CD14-positive monocyte (primary cell): ENCODE measurements at regions not wholly inside any gene's neighbourhood (a gene's known extent, or its start where the extent isn't known, plus 50 kb on each side); places are given as distances from the start of the nearest gene placed in this dataset.

Experiments used
- DNase-seq, 3 donors: peaks; one replicate each; pipeline ENCODE4 v3.0.0-alpha.2; 2011 to 2022
- H2AFZ ChIP-seq: 2 replicates; pipeline ENCODE4 v1.6.0; 2012; ENCODE audit warnings: mild to moderate bottlenecking, low read depth, low read length, inconsistent platforms; ENCODE audit not compliant: insufficient read depth, poor library complexity, severe bottlenecking
- H3K27ac ChIP-seq, 2 donors: 1 replicate in 1 of 2; 2 replicates in 1 of 2; pipeline ENCODE4 v1.5.1; 2012 to 2013; ENCODE audit warnings: low read length in 2 of 2, control low read depth in 1 of 2, inconsistent platforms in 1 of 2, low read depth in 1 of 2, mild to moderate bottlenecking in 1 of 2
- H3K27me3 ChIP-seq, 2 donors: one replicate each; pipeline versions ENCODE4 v1.6.0 to v1.6.1; 2011 to 2013; ENCODE audit warnings: low read length in 2 of 2; ENCODE audit not compliant: control insufficient read depth in 2 of 2, insufficient read depth in 2 of 2
- H3K36me3 ChIP-seq, 2 donors: replicated peaks in 1 of 2; 1 replicate in 1 of 2; 2 replicates in 1 of 2; pipeline versions ENCODE4 v1.5.1 to v1.6.1; 2012 to 2013; ENCODE audit warnings: low read length in 2 of 2, control low read depth in 1 of 2, inconsistent platforms in 1 of 2, mild to moderate bottlenecking in 1 of 2; ENCODE audit not compliant: insufficient read depth in 2 of 2, control insufficient read depth in 1 of 2
- H3K4me1 ChIP-seq, 2 donors: 1 replicate in 1 of 2; 2 replicates in 1 of 2; pipeline versions ENCODE4 v1.5.1 to v1.6.1; 2012 to 2013; ENCODE audit warnings: low read length in 2 of 2, control low read depth in 1 of 2, inconsistent platforms in 1 of 2, mild to moderate bottlenecking in 1 of 2, moderate library complexity in 1 of 2; ENCODE audit not compliant: insufficient read depth in 2 of 2, control insufficient read depth in 1 of 2
- H3K4me2 ChIP-seq: replicated peaks from 2 replicates; pipeline ENCODE3; 2012; ENCODE audit warnings: low read length, moderate library complexity, mild to moderate bottlenecking; ENCODE audit not compliant: poor library complexity, severe bottlenecking; ENCODE audit errors: extremely low read depth
- H3K4me3 ChIP-seq, 3 experiments: fragments of 200-600 bp in 1 of 3; sonication (generic) in 1 of 3; replicated peaks in 1 of 3; 1 replicate in 2 of 3; 2 replicates in 1 of 3; pipeline ENCODE4 v1.5.1; 2011 to 2013; ENCODE audit warnings: low read length in 3 of 3, mild to moderate bottlenecking in 3 of 3, control low read depth in 2 of 3, low read depth in 2 of 3, inconsistent platforms in 1 of 3, moderate library complexity in 1 of 3
- H3K79me2 ChIP-seq: 2 replicates; pipeline ENCODE4 v1.6.0; 2012; ENCODE audit warnings: mild to moderate bottlenecking, control low read depth, inconsistent platforms, low read length, moderate library complexity; ENCODE audit not compliant: insufficient read depth
- H3K9ac ChIP-seq: 2 replicates; pipeline ENCODE4 v1.6.0; 2017; ENCODE audit warnings: low read length, mild to moderate bottlenecking; ENCODE audit not compliant: insufficient read depth, poor library complexity, severe bottlenecking
- H3K9me3 ChIP-seq, 2 donors: replicated peaks in 1 of 2; 1 replicate in 1 of 2; 2 replicates in 1 of 2; pipeline versions ENCODE4 v1.5.1 to v1.6.1; 2012 to 2013; ENCODE audit warnings: low read length in 2 of 2, control low read depth in 1 of 2; ENCODE audit not compliant: control insufficient read depth in 1 of 2, insufficient read depth in 1 of 2
- H4K20me1 ChIP-seq: 2 replicates; pipeline ENCODE4 v1.6.0; 2012; ENCODE audit warnings: mild to moderate bottlenecking, low read length, control low read depth, moderate library complexity; ENCODE audit not compliant: insufficient read depth
- H3K27ac Mint-ChIP-seq, 7 donors: one replicate each; pipeline ENCODE4 v1.8.0; 2020; ENCODE audit warnings: mild to moderate bottlenecking in 7 of 7, mixed read lengths in 7 of 7, moderate library complexity in 6 of 7, inconsistent platforms in 2 of 7
- H3K27me3 Mint-ChIP-seq, 3 donors: one replicate each; pipeline ENCODE4 v1.8.0; 2021 to 2022; ENCODE audit warnings: low read depth in 3 of 3, mild to moderate bottlenecking in 3 of 3, mixed read lengths in 3 of 3, moderate library complexity in 3 of 3, inconsistent platforms in 1 of 3
- H3K36me3 Mint-ChIP-seq, 2 donors: one replicate each; pipeline ENCODE4 v1.8.0; 2020; ENCODE audit warnings: mixed read lengths in 2 of 2, inconsistent platforms in 1 of 2, mild to moderate bottlenecking in 1 of 2
- H3K4me1 Mint-ChIP-seq: one replicate; pipeline ENCODE4 v1.8.0; 2020; ENCODE audit warnings: mild to moderate bottlenecking, mixed read lengths
- H3K4me3 Mint-ChIP-seq, 2 donors: one replicate each; pipeline ENCODE4 v1.8.0; 2020; ENCODE audit warnings: mild to moderate bottlenecking in 2 of 2, mixed read lengths in 2 of 2, moderate library complexity in 1 of 2
- H3K9me3 Mint-ChIP-seq, 7 donors: one replicate each; pipeline ENCODE4 v1.8.0; 2020 to 2022; ENCODE audit warnings: mixed read lengths in 7 of 7, mild to moderate bottlenecking in 6 of 7, moderate library complexity in 6 of 7, inconsistent platforms in 2 of 7
- WGBS: methylation state at CpG from one replicate; pipeline ENCODE4 v1.1.5; 2013; ENCODE audit warnings: missing lambda C conversion rate; ENCODE audit not compliant: insufficient coverage; 5-methylcytosine and 5-hydroxymethylcytosine counted together
- intact Hi-C, 2 donors: fragments of 100-400 bp; cut with micrococcal nuclease; formaldehyde crosslinking; loops; one replicate each; pipeline versions ENCODE4 v1.15.0 to v1.15.1; 2023
- TF ChIP-seq, protein P1 (sequence below): fragments of 200-600 bp; IDR thresholded peaks from one replicate; pipeline ENCODE4 v1.8.0; 2022; ENCODE audit warnings: antibody characterized with exemption, mild to moderate bottlenecking

DNA sequence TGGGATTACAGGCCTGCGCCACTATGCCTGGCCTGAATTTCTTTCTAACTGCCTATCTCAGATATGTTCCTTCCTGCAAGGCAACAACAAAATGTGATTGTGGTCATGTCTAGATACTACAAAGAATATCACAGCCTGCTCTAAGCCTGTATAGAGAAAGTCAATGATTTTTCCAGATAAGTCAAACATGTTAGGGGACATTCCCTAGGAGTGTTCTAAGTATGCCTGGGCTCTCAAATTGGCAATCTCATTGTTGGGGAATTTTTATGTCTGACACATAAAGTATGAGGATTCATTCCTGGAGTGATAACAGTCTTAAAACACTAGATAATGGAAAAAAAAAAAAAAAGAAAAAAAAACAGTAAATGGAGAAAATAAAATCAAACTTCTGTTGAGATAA is 406.1 kb downstream of the GATA3 start:
- Histone ChIP-seq H3K9me3 (peaks cover 0 to 2% of the 10 kb centered on the region in 2 donors), H3K36me3 (no peaks in the 10 kb centered on the region), H3K4me3 (no peak overlapping the region), H2AFZ (no peak overlapping the region), H3K27ac (no peak overlapping the region), H3K9ac (no peak overlapping the region), H3K27me3 (no peaks in the 10 kb centered on the region), H4K20me1 (no peaks in the 10 kb centered on the region), H3K4me2 (no peak overlapping the region), H3K4me1 (no peaks in the 10 kb centered on the region), H3K79me2 (no peaks in the 10 kb centered on the region)
- DNase-seq = no peak
- H3K4me1 Mint-ChIP-seq = no peaks in the 10 kb centered on the region
- H3K27ac Mint-ChIP-seq = no peak overlapping the region
- intact Hi-C loops = no loop called here
- no peak overlapping the region for H3K4me3 Mint-ChIP-seq
- no CpG with 5 or more reads among the region's 1 CpG for WGBS
- peaks cover 0 to 2% (median 2%) of the 10 kb centered on the region in 7 donors for H3K9me3 Mint-ChIP-seq
- TF ChIP-seq, protein P1, sequence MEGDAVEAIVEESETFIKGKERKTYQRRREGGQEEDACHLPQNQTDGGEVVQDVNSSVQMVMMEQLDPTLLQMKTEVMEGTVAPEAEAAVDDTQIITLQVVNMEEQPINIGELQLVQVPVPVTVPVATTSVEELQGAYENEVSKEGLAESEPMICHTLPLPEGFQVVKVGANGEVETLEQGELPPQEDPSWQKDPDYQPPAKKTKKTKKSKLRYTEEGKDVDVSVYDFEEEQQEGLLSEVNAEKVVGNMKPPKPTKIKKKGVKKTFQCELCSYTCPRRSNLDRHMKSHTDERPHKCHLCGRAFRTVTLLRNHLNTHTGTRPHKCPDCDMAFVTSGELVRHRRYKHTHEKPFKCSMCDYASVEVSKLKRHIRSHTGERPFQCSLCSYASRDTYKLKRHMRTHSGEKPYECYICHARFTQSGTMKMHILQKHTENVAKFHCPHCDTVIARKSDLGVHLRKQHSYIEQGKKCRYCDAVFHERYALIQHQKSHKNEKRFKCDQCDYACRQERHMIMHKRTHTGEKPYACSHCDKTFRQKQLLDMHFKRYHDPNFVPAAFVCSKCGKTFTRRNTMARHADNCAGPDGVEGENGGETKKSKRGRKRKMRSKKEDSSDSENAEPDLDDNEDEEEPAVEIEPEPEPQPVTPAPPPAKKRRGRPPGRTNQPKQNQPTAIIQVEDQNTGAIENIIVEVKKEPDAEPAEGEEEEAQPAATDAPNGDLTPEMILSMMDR = no peak
- H3K36me3 Mint-ChIP-seq = no peaks in the 10 kb centered on the region
- H3K27me3 Mint-ChIP-seq = peaks cover 0 to 2% (median 0%) of the 10 kb centered on the region in 3 donors

DNA sequence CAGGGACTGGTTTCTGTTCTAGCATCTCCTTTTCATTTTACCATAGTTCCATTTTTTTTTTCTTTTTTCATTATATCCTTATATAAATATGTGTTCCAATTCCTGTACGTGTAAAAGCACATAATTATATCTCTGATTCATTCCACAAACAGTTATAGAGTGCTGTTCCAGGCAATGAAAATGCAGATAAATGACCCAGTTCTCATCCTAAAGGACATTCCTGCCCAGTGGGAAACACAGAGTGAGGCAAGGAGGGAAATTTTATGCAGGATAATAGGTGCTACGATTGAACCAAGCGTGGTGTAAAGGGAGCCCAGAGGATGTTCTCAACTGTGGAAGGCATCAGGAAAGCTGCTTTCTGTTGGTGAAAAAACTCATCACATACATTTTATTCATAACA is 408.1 kb downstream of the GATA3 start:
- H3K27me3 Mint-ChIP-seq = peaks cover 0 to 2% (median 0%) of the 10 kb centered on the region in 3 donors
- no peaks in the 10 kb centered on the region for H3K36me3 Mint-ChIP-seq
- no peak overlapping the region for H3K27ac Mint-ChIP-seq
- Histone ChIP-seq H3K4me1 (no peaks in the 10 kb centered on the region), H3K4me2 (no peak overlapping the region), H3K36me3 (no peaks in the 10 kb centered on the region), H3K27me3 (no peaks in the 10 kb centered on the region), H3K9ac (no peak overlapping the region), H2AFZ (no peak overlapping the region), H4K20me1 (no peaks in the 10 kb centered on the region), H3K79me2 (no peaks in the 10 kb centered on the region), H3K9me3 (peaks cover 0 to 2% of the 10 kb centered on the region in 2 donors), H3K27ac (no peak overlapping the region), H3K4me3 (no peak overlapping the region)
- TF ChIP-seq, protein P1 = no peak
- no peaks in the 10 kb centered on the region for H3K4me1 Mint-ChIP-seq
- H3K4me3 Mint-ChIP-seq = no peak overlapping the region
- H3K9me3 Mint-ChIP-seq = peaks cover 0 to 2% (median 0%) of the 10 kb centered on the region in 7 donors
- intact Hi-C loops = no loop called here
- no peak for DNase-seq
- WGBS = no CpG with 5 or more reads among the region's 3 CpGs
